8988T (cell line): ENCODE measurements at regions not wholly inside any gene's neighbourhood (a gene's known extent, or its start where the extent isn't known, plus 50 kb on each side); places are given as distances from the start of the nearest gene placed in this dataset.
"Not testable (repeated sequence)": the region's sequence is repeated elsewhere in the genome, so short reads cannot be mapped to it uniquely, and the experiment has no call there.

Experiments
- DNase-seq: peaks from one replicate; pipeline ENCODE4 v3.0.0; 2011

DNA sequence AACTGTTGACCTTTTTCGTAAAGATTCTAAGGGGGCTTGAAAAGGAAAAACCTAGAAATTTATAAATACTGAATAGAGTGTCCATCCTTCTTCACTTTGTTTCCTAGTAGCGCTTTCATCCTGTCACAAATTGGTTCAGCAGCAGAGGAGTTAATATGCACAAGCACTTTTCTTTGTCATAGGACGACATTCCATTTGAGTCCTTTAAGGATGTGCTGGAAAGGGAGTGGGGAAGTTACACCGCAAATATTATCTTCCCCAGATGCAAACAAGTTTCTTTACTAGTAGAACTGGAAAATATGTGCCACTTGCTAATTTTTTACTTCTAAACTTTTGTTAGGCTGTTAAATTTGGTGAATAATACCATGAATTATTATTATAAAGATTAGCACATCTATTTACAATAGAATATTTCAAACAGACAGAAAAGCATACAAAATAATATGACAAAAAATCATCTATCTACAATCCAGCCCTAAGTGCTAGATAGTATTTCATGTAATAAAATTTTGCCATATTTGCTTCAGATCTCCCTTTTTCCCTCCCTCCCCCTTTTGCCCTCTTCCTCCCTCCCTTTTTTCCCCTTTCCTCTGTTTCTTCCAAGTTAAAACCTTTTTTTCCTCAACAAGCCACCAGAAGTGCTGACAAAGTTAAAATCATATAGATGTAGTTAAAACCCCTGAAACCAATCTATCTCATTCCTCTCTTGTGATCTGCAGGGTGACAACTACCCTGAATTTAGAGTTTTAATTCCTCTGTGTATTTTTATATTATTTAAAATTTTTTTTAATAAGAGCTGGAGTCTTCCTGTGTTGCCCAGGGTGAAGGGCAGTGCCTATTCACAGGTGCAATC, 50.5 kb upstream of the MAP4K3 start:
- no peak for DNase-seq

DNA sequence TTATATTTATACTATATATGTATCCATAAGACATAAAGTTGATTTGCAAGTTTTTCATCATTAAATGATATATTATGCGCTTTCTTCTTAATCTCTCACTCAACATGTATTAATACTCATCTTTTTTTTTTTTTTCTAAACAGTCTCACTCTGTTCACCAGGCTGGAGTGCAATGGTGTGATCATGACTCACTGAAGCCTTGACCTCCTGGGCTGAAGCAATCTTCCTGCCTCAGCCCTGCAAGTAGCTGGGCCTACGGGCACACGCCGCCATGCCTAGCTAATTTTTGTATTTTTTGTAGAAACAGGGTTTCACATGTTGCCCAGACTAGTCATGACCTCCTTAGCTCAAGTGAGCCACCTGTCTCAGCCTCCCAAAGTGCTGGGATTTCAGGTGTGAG, 51.4 kb upstream of the MAP4K3 start:
- no peak for DNase-seq

DNA sequence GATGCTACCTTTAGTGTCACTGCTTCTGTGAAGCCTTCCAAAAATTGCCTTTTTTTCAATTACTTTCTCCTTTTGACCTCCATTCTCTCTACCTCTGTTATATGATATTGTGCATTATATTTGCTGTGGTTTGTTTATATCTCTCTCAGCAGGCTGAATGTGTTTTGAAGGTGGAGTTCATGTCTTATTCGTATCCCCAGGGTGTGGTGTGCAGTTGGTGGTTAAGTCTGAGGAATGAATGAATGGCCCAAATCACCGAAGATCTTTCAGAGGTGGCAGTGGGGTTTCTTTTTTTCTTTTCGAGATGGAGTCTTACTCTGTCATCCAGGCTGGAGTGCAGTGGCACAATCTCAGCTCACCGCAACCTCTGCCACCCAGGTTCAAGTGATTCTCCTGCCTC, 53.5 kb upstream of the MAP4K3 start:
- no peak for DNase-seq

DNA sequence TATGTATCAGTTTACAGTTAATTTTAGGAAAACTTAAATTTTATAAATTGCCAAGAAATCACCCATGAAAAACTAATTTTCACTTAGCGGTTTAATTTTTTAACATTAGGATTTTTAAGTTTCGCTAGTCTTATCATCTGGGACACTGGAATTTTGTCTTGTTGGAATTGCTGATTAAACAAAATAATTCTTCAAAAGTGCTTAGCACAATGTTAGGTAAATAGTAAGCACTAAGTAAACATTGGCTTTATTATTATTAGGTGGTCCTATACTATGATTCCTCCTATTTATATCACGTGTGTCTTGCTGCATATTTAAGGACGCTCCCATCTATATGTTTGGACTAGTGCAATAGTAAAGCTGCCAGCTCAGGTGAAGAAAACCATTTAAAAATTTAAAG, 54.6 kb upstream of the MAP4K3 start:
- DNase-seq, result no peak

DNA sequence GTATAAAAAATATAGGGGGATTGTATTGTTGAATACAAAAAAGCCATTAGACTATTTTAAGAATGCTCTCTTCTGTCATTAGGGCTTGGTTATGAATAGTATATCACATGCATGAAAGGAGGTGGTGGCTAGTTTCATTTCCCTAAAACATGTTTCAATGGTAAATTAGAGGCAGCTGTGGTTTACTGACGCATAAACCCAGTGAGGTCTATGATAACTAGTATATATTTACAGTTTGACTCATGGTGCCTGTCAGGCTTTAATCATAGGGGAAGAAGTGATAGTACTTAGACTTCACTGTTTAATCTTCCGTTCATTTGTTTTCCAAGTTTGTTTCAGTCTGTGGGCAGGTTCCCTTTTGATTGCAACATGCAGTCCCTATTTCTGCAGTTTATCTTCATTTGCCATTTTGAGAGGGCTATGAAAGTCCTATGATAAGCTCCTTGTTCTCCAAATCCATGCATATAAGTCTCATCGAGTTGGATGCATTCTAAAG, 55.1 kb upstream of the MAP4K3 start:
- no peak for DNase-seq

DNA sequence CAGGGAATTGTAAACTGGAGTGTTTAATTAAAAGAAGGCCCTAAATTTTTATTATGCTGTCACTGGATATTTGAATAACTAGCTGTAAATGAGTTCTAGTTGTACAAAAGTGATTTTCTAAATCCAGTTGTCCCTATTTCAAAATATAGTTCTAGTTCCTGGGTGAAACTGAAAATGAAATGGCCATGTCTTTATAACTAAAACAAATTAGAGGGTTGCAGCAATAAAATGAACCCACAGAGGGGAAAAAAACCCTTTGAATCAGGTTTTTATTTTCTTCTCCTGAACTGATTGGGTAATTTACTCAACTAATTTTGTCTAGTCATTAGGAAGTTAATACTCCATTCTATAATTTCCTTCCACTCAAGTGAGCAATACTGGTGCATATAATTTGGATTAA, 55.6 kb upstream of the MAP4K3 start:
- no peak for DNase-seq

DNA sequence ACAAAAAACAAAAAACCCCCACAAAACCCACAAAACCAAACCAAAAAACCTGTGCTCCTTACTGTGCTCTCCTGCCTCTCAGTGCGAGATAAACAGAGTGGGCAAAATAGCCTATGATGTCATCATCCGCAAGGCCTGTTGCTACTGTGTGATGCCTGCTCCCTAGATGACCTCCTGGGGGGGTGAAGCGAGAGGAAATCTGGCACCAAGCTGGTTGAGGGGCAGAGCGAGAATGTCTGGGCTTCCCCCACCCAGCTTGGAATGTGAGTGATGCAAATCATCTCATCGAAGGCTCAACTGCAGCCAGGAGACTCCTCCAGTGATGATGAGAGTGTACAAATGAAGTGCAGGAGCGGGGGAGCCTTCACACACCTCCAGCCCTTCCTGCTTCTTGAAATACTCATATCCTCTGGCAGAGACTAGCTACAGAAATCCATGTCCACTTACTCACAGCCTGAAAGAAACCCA, 57.7 kb upstream of the MAP4K3 start:
- no peak for DNase-seq

DNA sequence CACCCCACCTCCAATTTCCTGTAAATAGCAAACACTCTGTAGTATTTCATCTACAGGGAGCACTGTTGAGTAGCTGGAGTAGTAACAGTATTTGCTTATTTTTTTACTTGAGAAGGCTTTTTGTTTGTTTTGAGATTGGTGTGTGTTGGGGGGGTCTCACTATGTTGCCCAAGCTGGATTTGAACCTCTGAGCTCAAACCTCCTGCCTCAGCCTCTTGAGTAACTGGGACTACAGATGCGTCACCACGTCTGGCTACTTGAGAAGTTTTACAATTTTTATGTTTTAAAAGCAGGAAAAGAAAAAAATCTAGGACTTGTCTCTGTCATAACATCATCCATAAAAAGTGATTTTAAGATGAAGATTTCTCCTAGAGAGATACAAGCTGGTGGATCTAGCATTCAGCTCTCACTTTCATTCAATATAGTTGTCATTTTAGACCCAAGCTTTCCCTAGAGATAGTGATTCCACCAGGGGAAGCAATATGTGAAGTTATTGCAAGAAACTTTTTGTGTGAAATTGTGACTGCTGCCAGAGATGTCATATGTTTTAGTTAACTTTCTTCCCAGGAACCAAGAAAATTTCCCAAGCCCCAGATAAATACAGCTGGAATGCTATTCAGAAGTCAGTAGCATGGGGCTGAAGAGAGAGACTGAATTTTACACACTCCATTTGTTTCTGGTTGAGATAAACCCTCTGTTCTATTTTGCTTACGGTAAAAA, 60.2 kb upstream of the MAP4K3 start:
- DNase-seq, result no peak

DNA sequence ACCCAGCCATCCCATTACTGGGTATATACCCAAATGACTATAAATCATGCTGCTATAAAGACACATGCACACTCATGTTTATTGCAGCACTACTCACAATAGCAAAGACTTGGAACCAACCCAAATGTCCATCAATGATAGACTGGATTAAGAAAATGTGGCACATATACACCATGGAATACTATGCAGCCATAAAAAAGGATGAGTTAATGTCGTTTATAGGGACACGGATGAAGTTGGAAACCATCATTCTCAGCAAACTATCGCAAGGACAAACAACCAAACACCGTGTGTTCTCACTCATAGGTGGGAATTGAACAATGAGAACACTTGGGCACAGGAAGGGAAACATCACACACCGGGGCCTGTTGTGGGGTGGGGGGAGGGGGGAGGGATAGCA, 61.1 kb upstream of the MAP4K3 start:
- not testable (repeated sequence) for DNase-seq

DNA sequence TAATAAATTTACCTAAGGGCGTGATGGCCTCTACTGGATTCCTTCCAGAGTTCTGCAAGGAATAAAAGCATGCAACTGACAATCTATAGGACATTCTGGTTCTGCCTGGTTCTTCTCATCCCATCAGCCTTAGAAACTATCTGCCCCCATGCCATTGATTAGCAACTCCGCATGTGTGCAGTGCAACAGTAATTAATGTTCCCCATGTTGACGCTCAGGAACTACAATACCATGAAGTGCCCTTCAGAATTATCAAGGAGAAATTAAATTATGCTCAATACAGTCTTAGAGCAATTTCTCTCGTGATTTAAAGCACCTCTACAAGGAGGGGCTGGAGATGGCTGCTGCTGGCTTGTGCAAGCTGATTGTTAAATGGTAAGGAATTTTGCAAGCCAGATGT, 61.7 kb upstream of the MAP4K3 start:
- DNase-seq, result no peak

DNA sequence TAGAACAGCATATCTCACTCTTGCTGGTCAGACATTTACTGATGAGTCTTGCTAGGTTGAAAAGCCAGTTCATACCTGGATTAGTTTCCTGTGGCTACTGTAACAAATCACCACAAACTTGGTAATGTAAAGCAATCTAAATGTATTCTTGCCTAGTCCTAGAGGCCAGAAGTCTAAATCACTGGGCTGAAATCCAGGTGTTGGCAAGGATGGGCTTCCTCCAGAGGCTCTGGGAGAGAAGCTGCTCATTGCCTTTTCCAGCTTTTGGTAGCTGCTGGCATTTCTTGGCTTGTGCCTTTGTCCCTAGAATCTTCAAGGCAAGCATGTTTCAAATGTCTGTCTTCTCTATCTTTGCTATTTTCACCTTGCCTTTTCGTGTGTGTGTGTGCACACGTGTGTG, 62.3 kb upstream of the MAP4K3 start:
- DNase-seq, result no peak

DNA sequence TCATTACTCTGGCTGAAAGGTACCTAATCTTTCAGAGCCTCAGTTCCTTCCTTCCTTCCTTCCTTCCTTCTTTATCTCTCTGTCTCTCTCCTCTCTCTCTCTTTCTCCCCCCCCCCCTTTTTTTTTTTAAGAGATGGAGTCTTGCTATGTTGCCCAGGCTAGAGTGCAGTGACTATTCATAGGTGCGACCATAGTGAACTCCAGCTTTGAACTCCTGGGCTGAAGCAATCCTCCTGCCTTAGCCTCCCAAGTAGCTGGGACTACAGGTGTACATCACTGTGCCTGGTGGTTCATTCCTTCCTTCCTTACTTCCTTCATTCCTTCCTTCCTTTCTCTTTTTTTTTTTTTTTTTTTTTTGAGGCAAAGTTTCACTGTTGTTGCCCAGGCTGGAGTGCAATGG, 64.3 kb upstream of the MAP4K3 start:
- DNase-seq, result no peak

DNA sequence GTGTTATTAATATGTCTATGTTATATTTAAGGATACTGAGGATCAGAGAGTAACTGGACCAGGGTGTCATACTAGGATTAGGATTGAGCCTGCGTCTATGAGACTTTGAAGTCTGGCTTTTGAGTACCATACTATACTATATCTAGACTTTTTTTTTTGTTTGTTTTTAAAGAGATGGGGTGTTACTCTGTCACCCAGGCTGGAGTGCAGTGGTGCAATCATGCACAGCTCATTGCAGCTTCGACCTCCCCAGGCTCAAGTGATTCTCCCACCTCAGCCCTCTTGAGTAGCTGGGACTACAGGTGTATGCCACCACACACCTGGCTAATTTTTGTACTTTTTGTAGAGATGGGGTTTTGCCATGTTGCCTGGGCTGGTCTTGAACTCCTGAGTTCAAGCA, 66.2 kb upstream of the MAP4K3 start:
- DNase-seq, result no peak

DNA sequence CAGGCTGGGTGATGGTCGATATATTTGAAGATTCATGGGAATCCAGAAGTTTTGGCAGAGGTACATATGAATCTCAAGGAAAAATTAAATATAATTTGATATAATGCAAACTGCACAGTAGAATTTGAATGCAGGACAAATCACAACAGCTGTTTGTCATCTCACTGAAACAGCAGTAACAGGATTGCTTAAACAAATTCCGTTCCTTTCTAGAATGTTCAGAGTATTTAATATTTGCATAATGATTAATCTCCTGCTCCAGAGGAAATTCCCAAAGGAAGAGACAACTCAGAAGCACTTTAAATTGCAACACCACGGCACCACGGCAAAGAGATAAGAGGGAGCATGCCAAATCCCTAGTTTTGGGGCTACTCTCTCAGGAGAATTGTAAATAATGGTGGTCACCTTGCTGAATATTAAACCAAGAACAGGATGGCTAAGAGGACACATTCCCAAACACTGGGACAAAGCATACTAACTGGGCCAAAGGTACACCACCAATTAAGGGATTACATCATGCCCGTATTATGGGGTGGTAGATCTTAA, 67.8 kb upstream of the MAP4K3 start:
- DNase-seq, result no peak

DNA sequence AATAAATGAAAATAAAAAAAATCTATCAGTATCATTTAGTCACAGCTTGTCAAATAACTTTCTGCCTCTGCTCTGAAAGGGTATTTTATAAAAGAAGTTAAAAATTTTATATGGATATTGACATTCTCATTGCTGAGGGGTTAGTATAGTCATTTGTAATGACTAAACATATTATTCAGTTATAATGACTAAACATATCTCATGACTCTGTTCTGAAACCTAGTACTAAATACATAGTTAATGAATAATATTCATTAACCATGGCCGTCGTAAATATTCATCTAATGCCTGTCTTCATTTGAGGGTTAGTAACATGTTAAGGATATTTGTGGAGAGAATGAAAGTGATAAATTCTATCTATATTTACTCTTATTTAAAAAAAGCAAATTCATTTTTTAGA, 69.1 kb upstream of the MAP4K3 start:
- no peak for DNase-seq

DNA sequence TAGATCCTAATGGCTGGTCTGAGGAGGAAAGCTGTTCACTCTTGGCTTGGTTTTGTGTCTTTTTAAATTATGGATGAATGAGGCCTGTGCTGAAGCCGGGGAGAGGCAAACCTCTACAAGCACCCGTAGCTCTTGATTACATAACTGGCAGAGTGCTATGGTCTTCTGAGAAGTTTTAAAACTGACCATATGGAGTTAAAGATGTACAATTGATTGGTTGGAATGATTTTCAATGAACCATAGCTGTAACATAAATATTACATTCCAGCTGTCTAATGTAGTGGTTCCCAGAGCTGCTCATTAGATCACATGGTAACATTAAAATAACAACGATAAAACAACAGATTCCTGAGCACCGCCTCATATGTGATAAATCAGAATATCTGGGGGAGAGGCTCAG, 71.1 kb upstream of the MAP4K3 start:
- no peak for DNase-seq

DNA sequence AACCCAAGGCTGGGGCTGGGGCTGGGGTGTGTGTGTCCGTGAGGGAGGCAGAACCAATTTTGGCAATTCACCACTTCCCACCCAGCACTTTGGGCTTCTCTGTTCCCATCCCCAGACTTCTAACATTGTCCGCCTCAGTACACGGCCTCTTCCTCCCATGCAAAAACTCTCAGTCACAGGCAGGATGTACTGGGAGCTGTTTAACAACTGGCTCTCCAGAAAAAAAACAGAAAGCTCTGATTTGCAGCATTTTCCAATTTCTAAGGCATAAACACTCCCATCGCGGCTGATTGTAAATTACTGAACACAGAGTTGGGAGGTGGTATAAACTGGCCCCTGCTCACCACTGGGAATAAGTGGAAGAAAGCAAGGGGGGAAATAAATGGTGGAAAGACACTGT, 73.1 kb upstream of the MAP4K3 start:
- DNase-seq, result no peak

DNA sequence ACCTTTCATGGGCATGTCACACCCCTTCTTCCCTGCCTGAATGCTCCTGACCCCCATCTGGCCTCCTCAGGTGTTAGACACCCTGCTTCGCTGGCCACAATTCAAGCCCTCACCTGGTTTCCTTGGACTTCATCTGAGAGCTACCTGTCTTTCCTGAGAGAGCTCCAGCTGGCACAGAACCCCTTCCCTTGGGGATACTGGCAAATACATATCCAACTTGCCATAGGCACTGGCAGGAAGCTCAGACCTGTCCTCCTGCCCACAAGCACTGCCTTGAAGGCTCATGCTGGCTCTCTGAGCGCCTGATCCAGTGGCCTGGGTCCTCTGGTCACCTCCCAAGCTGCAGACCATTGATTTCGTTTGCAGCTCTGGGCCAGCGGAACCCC, 74.1 kb upstream of the MAP4K3 start:
- no peak for DNase-seq

DNA sequence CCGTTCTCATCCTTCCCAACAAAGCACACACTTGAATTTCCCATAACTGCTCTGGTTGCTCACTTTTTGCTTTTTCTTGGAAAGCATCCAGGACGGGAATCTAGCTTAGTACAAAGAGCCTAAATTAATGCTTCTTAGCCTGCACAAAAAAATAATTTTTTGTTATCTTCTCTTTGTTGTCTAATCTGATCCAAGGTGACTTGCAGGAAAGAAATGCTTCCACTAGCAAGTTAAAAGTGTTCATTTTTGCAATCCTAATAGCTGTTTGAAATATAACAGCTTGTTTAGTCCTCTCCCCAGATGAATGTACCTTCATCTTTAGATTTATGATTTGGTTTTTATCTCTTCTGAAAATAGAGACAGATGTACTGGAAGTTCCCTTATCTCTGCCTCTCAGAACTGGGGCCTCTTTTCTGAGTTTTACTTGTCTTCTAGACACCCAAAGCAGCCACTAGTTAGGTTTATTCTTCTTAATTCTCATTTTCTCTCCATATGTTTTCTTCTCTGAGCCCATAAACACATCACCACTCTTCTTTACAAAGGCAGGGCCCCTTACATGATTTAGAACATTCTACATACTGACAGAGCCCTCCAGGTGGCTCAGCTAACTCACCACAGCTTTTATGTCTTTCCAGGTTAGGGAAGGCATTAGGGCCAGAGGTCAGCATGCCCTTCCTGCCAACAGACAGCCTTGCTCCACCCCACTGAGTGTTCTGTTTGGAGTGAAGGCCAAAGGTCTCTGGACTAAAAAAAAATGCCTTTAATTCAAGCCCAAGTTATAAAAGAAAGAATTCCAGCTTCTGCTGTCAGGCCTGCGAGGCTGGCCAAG, 74.7 kb upstream of the MAP4K3 start:
- no peak for DNase-seq

DNA sequence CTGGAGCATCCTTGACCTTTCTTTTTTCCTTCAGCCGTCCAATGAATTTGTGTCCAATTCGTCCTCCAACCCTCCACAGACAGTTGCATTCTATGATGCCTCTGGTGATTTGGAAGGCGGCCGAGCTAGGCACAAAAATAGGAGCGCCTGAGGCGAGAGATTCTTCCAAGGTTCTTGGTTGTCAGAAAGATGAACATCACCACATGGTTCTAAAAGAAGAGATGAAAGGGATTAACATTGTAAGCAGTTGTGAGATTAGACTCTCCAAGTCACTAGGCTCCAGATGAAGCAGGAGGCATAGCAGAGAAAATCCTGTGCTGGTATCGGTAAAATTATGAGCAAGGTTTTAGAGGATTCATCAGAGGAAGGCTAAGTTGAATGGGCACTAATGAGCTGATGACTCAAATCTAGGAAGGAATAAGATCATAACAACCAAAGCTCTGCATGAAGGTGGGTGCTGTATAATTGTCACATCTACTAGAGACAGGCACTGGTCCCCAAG, 75.4 kb upstream of the MAP4K3 start:
- no peak for DNase-seq

DNA sequence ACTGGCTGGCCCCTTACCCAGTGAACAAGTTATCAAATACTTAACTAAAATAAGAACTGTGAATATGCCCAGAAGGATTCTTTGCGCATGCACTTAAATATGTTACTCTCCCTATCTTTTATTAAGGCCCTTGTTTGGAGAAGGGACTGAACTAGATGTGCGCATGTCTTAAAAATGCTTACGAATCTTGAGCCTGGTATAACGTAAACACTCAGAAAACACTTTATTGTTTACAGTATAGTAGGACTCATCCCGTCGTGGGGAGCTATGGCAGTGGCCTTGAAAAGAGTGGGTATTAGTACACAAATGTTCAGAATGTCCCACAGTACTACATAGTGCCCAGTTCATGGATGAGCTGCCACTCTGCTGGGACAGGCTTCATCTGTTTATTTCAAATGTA, 75.9 kb upstream of the MAP4K3 start:
- no peak for DNase-seq

DNA sequence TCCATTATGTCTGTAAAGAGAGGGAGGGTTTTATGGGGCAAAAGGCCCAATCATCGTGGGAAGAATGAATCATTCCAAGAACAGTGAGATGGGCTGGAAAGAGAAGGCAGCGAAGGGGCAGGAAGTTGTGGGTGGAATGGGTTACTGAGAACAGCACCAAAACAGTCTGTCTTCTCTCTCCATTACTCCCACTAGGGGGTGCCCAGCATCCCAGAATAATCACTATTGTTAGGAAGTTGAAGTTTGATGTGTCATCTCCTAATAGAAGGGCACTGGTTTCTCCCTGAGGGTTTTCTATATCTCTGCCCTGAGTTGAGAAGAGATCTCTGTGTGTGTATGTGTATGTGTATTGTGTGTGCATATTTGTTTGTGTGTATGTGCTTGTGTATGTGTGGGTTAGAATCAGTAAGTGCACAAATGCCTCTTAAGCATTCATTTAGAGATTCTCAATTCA, 76.6 kb upstream of the MAP4K3 start:
- DNase-seq, result no peak

DNA sequence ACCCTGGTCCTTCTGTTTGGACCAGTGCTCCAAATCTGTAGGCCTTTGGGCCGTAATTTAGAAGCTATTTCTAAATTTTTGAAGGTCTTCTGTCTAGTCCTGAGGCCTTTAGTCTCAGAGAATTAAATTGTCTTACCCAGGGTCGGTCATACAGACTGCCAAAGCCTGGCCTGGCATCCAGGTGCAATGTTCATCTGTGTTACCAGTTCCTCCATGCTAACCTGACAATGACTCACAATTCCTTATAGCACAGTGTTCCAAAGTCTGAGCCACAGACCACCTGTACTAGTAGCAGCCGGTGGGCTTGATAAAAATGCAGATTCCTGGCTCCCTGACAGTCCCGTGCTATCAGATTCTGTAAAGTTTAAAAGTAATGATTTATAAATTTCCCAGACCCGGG, 77.7 kb upstream of the MAP4K3 start:
- DNase-seq, result no peak
